ENCODE measurements at regions not wholly inside any gene's neighbourhood (a gene's known extent, or its start where the extent isn't known, plus 50 kb on each side); places are given as distances from the start of the nearest gene placed in this dataset.

DNA sequence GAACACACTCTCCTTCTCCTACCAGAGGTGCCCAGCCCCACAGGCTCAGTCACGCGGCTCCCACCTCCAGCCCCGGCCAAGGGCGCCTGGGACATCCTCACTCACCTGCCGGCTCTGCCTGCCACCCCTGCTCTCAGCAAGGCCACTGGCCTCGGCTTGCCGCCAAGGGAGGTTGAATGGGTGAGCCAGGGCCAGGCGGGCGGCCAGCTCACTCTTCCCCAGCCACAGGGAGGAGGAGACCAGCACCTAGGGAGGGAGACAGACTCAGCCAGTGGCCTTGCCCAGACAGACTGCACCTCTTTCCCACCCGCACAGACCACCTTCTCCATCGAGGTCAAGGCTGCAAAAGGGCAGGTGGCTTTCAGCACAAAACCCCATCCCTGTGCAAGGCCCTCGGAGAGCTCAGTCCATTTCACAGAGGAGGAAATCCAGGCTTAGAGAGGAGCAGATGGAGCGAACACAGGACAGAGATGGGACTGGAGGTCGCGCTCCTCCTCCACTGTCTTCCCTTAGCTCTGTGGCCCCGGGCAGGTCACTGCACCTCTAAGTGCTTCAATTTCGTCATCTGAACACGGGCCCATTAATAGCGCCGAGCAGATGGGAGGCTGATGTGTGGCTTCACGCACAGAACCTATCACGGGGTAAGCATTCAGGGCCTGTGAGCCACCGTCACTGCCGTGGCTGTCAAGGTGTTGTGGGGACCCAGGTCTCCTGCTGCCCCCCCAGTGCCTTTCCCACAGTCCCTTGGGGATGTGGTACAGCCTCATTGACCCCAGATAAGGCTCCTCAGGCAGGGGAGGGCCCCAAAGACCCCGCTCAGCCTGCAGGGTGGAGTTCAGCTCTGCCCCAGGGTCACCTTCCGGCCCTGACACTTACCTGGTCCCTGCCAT, 56.1 kb downstream of the RMI2 start:
- intact Hi-C loops (cut with micrococcal nuclease), result no loop called here
- no peak for DNase-seq
- CTCF ChIA-PET, result interaction anchor here (0.8 to 1.3 kb wide), 2 partner anchors 10 to 437 kb away, joined by 3 to 4 read pairs; no protein-coding TSS in a partner anchor
- H3K27ac Mint-ChIP-seq, result no peak overlapping the region
- H3K36me3 Mint-ChIP-seq (ENCODE audit: low read depth), result no peaks in the 10 kb centered on the region
- H3K9me3 Mint-ChIP-seq, result no peaks in the 10 kb centered on the region
- no peaks in the 10 kb centered on the region for H3K27me3 Mint-ChIP-seq (ENCODE audit: low read depth)
- H3K4me3 Mint-ChIP-seq, result no peak overlapping the region
- no peaks in the 10 kb centered on the region for H3K4me1 Mint-ChIP-seq (ENCODE audit: low read depth)

DNA sequence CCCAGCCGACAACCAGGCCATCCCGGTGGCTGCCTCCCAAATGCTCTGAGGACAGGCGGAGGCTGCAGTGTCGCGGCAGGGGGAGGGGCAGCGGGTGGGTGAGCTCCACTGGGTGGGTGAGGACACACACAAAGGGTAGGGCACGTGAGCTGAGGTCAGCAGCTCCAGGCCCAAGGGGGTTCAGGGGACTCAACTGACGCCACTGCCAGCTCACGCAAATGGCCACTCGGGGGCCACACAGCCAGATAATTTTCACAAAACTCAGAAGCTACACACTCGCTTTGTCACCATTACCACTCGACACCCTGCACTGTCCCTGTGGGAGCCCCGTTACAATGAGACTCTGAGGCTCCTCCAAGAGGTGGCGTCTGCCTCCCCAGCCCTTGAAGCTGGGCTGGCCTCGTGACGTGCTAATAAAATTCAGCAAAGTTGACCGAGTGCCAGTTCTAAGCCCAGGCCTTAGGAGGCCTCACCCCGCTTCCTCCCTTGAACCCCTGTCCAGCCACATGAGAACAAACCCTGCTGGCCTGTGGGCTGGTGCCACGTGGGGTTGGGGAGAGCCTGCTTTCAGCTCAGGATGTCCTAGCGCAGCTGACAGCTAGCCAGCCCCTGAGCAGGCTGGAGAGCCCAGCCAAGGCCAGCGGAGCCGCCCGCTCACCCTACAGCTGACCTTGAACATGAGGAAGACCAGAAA, 56.9 kb downstream of the RMI2 start:
- no peaks in the 10 kb centered on the region for H3K4me1 Mint-ChIP-seq (ENCODE audit: low read depth)
- no peak for DNase-seq
- no peaks in the 10 kb centered on the region for H3K27me3 Mint-ChIP-seq (ENCODE audit: low read depth)
- no peak overlapping the region for H3K4me3 Mint-ChIP-seq
- CTCF ChIA-PET, result interaction anchor here (1.3 kb wide), 3 partner anchors 9 to 431 kb away, joined by 3 to 7 read pairs (median 4); no protein-coding TSS in a partner anchor
- no peaks in the 10 kb centered on the region for H3K9me3 Mint-ChIP-seq
- intact Hi-C loops (cut with micrococcal nuclease), result no loop called here
- H3K36me3 Mint-ChIP-seq (ENCODE audit: low read depth), result no peaks in the 10 kb centered on the region
- H3K27ac Mint-ChIP-seq, result no peak overlapping the region

DNA sequence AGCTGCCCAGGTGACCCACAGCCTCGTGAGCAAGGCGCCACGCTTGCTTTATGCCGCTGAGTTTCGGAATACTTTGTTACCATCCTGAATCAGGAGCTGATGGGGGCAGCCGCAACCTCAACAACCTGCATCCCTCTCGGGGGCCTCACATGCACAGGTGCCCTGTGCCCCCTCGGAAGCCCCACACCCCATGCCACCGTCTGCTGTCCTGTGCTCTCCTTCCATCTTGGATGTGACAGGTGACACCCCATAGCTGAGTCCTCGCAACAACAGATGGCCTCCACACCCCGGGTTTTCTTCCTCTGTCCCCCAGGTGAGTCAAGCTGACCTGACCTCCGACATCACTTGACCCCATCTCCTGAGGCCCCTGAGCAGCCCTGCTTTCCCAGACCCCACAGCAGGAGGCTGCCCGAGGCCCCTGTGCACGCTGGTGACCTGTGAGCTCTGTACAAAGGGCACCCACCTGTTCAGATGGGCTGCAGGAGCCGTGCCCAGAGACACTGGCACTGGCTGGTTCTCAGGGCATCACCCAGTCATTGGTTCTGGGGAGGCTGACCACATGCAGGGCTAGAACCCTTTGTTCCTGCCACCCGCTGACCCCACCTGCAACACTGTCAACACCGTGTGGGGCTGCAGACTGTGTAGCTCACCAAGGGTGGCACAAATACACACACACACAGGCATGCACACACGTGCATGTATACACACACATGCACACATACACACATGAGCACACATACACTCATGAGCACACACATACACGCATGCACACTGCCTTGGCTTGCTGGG, 57.7 kb downstream of the RMI2 start:
- intact Hi-C loops (cut with micrococcal nuclease), result no loop called here
- DNase-seq, result no peak
- CTCF ChIA-PET, result interaction anchor here (1.2 to 1.3 kb wide), 5 partner anchors 8 to 432 kb away, joined by 3 to 7 read pairs (median 4); no protein-coding TSS in a partner anchor
- H3K27ac Mint-ChIP-seq, result no peak overlapping the region
- no peak overlapping the region for H3K4me3 Mint-ChIP-seq
- no peaks in the 10 kb centered on the region for H3K27me3 Mint-ChIP-seq (ENCODE audit: low read depth)
- H3K36me3 Mint-ChIP-seq (ENCODE audit: low read depth), result no peaks in the 10 kb centered on the region
- H3K9me3 Mint-ChIP-seq, result no peaks in the 10 kb centered on the region
- H3K4me1 Mint-ChIP-seq (ENCODE audit: low read depth), result peaks cover 2% of the 10 kb centered on the region

DNA sequence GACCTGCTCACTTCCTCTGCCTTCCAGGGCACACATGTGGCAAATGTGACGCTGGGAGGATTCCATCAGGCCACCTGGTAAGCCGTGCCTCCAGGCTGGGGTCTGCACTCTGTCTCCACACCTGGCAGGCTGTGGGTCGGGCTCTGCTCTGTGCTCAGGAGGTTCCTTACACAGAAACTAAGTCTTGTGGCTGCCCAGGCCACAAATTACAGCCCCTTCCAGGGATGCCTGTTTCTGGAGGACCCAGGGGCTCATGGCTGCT, 58.2 kb downstream of the RMI2 start:
- no peaks in the 10 kb centered on the region for H3K36me3 Mint-ChIP-seq (ENCODE audit: low read depth)
- H3K4me3 Mint-ChIP-seq, result no peak overlapping the region
- CTCF ChIA-PET, result interaction anchor here (1.2 kb wide), 2 partner anchors 9 to 31 kb away, joined by 3 to 5 read pairs; no protein-coding TSS in a partner anchor
- H3K9me3 Mint-ChIP-seq, result no peaks in the 10 kb centered on the region
- no peaks in the 10 kb centered on the region for H3K27me3 Mint-ChIP-seq (ENCODE audit: low read depth)
- intact Hi-C loops (cut with micrococcal nuclease), result no loop called here
- DNase-seq, result no peak
- peaks cover 2% of the 10 kb centered on the region for H3K4me1 Mint-ChIP-seq (ENCODE audit: low read depth)
- no peak overlapping the region for H3K27ac Mint-ChIP-seq

DNA sequence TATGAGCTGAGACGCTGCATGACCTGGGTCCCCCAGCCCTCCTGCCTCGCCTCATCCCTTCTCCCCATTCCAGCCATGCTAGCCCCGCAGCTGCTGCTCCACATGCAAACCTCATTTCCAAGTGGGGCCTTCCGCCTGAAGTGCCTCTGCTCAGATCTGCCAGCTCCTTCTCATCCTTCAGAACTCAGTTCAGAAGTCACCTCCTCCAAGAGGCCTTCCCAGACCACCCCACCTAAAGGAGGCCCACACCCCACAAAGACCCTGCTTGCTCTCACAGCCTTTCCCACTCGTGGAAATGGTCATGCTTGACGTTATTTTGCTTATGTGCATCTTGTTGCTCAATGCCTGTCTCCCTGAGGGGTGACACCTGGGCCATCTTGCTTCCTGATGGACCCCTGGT, 58.7 kb downstream of the RMI2 start:
- no peaks in the 10 kb centered on the region for H3K27me3 Mint-ChIP-seq (ENCODE audit: low read depth)
- no peak for DNase-seq
- no peaks in the 10 kb centered on the region for H3K36me3 Mint-ChIP-seq (ENCODE audit: low read depth)
- peaks cover 2% of the 10 kb centered on the region for H3K4me1 Mint-ChIP-seq (ENCODE audit: low read depth)
- intact Hi-C loops (cut with micrococcal nuclease), result no loop called here
- CTCF ChIA-PET, result interaction anchor here (1.2 kb wide), 2 partner anchors 10 to 32 kb away, joined by 3 to 5 read pairs; no protein-coding TSS in a partner anchor
- H3K27ac Mint-ChIP-seq, result no peak overlapping the region
- no peaks in the 10 kb centered on the region for H3K9me3 Mint-ChIP-seq
- no peak overlapping the region for H3K4me3 Mint-ChIP-seq

DNA sequence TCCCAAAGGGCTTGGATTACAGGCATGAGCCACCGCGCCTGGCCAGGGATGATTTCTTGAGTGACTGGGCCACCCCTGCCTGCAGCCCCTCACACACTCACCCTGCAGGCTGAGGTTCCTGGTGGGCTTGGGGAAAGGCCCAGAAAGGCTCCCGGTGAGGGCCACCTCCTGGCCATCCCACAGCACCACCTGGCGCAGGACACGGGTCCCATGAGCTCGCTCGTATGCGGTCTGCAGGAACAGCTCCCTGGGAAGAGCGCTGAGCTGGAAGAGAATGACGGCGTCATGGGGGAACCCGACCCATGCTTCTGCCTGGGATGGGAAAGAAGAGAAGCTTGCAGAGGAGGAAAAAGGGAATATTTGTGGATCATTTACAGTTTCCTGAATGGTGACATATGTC, 59.3 kb downstream of the RMI2 start:
- peaks cover 2% of the 10 kb centered on the region for H3K4me1 Mint-ChIP-seq (ENCODE audit: low read depth)
- intact Hi-C loops (cut with micrococcal nuclease), result loop anchor here (1.0 to 5.0 kb wide), 3 partner anchors 440 to 663 kb away; no protein-coding TSS in a partner anchor
- H3K9me3 Mint-ChIP-seq, result no peaks in the 10 kb centered on the region
- H3K27ac Mint-ChIP-seq, result no peak overlapping the region
- H3K4me3 Mint-ChIP-seq, result no peak overlapping the region
- no peaks in the 10 kb centered on the region for H3K27me3 Mint-ChIP-seq (ENCODE audit: low read depth)
- H3K36me3 Mint-ChIP-seq (ENCODE audit: low read depth), result no peaks in the 10 kb centered on the region
- CTCF ChIA-PET, result interaction anchor here (0.6 to 5.1 kb wide), 11 partner anchors 8 to 450 kb away, joined by 3 to 52 read pairs (median 6); no protein-coding TSS in a partner anchor
- DNase-seq, result no peak

DNA sequence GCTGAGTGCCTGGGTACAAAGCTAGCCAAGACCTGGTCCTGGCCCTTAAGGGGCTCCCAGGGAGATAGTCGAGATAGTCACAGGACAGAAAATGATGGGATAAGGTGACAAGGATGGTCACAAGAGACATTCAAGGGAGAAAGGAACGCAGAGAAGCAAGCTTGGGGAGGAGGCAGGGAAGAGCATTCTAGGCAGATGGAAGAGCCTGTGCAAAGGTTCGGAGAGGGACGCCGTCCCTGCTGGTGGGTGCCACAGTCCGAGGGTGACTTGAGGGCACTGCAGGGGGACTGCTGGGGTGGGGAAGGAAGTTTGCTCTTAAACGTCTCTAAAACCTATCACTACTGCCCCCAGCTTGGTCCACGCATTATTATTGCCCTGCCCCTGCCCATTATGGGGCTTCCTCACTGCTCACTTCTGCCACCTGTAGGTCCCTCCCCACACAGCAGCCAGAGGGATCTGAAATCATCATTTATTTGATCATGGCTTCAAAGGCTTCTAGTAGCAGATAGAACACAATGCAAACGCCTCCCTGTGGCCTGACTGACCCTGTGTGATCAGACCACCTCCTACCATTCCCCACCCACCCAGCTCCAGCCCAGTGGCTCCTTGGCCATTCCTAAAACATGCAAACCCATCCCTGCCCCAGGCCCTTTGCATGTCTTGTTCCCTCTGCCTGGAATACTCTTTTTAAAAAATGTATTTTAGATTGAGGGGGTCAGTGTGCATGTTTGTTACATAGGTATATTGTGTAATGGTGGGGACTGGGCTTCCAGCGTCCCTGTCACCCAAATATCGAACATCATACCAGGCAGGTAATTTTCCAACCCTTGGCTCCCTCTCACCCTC, 60.3 kb downstream of the RMI2 start:
- Mint-ChIP-seq H3K9me3 (no peaks in the 10 kb centered on the region), H3K4me1 (ENCODE audit: low read depth) (peaks cover 2% of the 10 kb centered on the region), H3K27ac (no peak overlapping the region), H3K27me3 (ENCODE audit: low read depth) (no peaks in the 10 kb centered on the region), H3K36me3 (ENCODE audit: low read depth) (no peaks in the 10 kb centered on the region), H3K4me3 (no peak overlapping the region)
- intact Hi-C loops (cut with micrococcal nuclease), result loop anchor here (1.0 to 5.0 kb wide), 4 partner anchors 407 to 662 kb away; no protein-coding TSS in a partner anchor
- CTCF ChIA-PET, result interaction anchor here (0.6 to 5.1 kb wide), 22 partner anchors 9 to 662 kb away, joined by 3 to 52 read pairs (median 4); no protein-coding TSS in a partner anchor
- peak; percentile 76 for DNase-seq

DNA sequence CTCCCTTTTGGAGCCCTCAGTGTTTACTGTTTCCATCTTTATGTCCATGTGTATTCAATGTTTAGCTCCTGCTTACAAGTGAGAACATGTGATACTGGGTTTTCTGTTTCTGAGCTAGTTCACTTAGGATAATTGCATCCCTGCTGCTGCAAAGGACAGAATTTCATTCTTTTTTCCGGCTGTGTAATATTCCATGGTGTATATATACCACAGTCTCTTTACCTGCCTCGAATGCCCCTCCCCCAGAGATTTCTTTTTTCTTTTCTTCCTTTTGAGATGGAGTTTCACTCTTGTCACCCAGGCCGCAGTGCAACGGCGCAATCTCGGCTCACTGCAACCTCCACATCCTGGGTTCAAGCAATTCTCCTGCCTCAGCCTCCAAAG, 60.9 kb downstream of the RMI2 start:
- Mint-ChIP-seq H3K27ac (no peak overlapping the region), H3K4me1 (ENCODE audit: low read depth) (peaks cover 2% of the 10 kb centered on the region), H3K9me3 (no peaks in the 10 kb centered on the region), H3K4me3 (no peak overlapping the region), H3K27me3 (ENCODE audit: low read depth) (no peaks in the 10 kb centered on the region), H3K36me3 (ENCODE audit: low read depth) (no peaks in the 10 kb centered on the region)
- CTCF ChIA-PET, result interaction anchor here (0.6 to 5.1 kb wide), 28 partner anchors 9 to 661 kb away, joined by 3 to 52 read pairs (median 4); no protein-coding TSS in a partner anchor
- no peak for DNase-seq
- intact Hi-C loops (cut with micrococcal nuclease), result loop anchor here (2.0 to 5.0 kb wide), 2 partner anchors 407 to 661 kb away; no protein-coding TSS in a partner anchor

DNA sequence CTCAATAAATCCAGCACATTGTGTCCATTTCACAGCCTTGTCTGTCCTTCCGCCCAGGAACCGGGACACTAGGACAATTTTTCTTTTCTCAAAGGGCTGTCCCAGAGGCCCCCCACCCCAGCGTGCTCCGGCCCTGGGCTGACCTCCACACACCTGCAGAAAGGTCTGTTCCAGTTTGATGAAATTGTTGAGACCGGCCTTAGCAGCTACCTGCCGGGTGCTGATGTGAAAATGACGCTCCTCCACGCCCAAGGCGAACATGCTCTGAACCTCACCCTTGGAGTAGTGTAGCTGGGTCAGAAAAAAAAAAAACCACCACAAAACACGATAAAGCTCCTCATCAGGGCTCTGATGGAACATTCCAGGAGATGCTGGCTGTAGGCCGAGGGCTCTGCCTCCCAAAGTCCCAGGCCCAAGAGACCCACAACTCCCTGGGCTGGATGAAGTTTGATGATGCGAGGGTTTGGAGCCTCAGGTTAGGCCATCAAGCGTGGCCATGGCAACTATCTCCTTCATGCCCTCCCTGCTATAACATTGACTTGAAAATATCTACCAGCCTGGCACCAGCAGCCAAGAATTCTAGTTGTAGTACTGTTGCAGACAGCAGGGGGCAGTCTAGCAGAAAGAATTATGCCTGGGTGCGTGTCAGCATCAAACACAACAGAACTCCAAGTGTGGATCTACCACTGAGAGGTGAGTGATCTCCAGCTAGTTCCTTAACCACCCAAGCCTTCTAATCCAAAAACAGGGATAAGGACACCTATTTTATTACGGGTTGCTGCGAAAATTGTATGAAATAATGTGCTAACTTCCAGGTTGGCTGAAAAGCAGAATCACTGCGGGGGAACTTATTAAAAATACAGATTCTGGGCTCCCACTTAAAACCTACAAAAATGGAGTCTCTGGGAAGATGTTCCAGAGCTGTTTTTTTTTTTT, 62.1 kb downstream of the RMI2 start:
- CTCF ChIA-PET, result interaction anchor here (0.6 to 5.1 kb wide), 47 partner anchors 10 to 486 kb away, joined by 3 to 52 read pairs (median 4); no protein-coding TSS in a partner anchor
- intact Hi-C loops (cut with micrococcal nuclease), result loop anchor here (1.0 to 5.0 kb wide), 5 partner anchors 125 to 660 kb away; no protein-coding TSS in a partner anchor
- no peaks in the 10 kb centered on the region for H3K27me3 Mint-ChIP-seq (ENCODE audit: low read depth)
- H3K4me3 Mint-ChIP-seq, result no peak overlapping the region
- no peaks in the 10 kb centered on the region for H3K36me3 Mint-ChIP-seq (ENCODE audit: low read depth)
- H3K9me3 Mint-ChIP-seq, result no peaks in the 10 kb centered on the region
- DNase-seq, result peak; percentile 86
- peaks cover 2% of the 10 kb centered on the region for H3K4me1 Mint-ChIP-seq (ENCODE audit: low read depth)
- H3K27ac Mint-ChIP-seq, result no peak overlapping the region

DNA sequence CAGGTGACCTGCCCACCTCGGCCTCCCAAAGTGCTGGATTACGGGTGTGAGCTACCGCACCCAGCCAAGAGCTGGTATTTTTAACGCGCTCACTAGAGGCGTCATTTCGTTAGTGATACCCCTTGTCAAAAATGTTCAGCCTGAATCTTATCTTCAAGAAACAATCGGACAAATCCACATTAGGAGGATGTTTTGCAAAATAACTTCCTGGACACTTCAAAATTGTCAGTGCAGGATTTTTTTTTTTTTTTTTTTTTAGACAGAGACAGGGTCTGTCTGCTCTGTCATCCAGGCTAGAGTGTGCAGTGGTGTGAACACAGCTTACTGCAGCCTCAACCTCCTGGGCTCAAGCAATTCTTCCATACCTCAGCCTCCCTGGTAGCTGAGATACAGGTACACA, 63.0 kb downstream of the RMI2 start:
- Mint-ChIP-seq H3K4me1 (ENCODE audit: low read depth) (peaks cover 2% of the 10 kb centered on the region), H3K27me3 (ENCODE audit: low read depth) (no peaks in the 10 kb centered on the region), H3K4me3 (no peak overlapping the region), H3K36me3 (ENCODE audit: low read depth) (no peaks in the 10 kb centered on the region), H3K27ac (no peak overlapping the region), H3K9me3 (no peaks in the 10 kb centered on the region)
- CTCF ChIA-PET, result interaction anchor here (0.6 to 5.1 kb wide), 34 partner anchors 9 to 1073 kb away, joined by 3 to 52 read pairs (median 4); no protein-coding TSS in a partner anchor
- DNase-seq, result no peak
- intact Hi-C loops (cut with micrococcal nuclease), result loop anchor here (5.0 kb wide), 1 partner anchor 659 kb away; no protein-coding TSS in a partner anchor
